ENCODE measurements at regions not wholly inside any gene's neighbourhood (a gene's known extent, or its start where the extent isn't known, plus 50 kb on each side); places are given as distances from the start of the nearest gene placed in this dataset.
"Not testable (repeated sequence)": the region's sequence is repeated elsewhere in the genome, so short reads cannot be mapped to it uniquely, and the experiment has no call there.

GRCh38 chr6:26811486-26812116, 152.1 kb upstream of the ZNF322 start:
- H3K4me3 ChIP-seq = not testable (repeated sequence)

GRCh38 chr6:26818640-26819225, 159.2 kb upstream of the ZNF322 start:
- H3K9me3 ChIP-seq; DNase-seq; H3K27me3 ChIP-seq; H3K27ac ChIP-seq; intact Hi-C loops (cut with DNase I; ENCODE audit: low total_unique reads); H3K36me3 ChIP-seq; H3K4me1 ChIP-seq; H3K4me3 ChIP-seq: not testable (repeated sequence)

More at GRCh38 chr6:26811486-26812116, 152.1 kb upstream of the ZNF322 start:
- DNase-seq; H3K27me3 ChIP-seq; H3K4me1 ChIP-seq; H3K36me3 ChIP-seq; H3K9me3 ChIP-seq; H3K27ac ChIP-seq; intact Hi-C loops (cut with DNase I; ENCODE audit: low total_unique reads): not testable (repeated sequence)

GRCh38 chr6:26827965-26828364, 168.4 kb upstream of the ZNF322 start:
- intact Hi-C loops (cut with DNase I; ENCODE audit: low total_unique reads); H3K4me1 ChIP-seq; DNase-seq; H3K27ac ChIP-seq; H3K27me3 ChIP-seq; H3K4me3 ChIP-seq; H3K9me3 ChIP-seq; H3K36me3 ChIP-seq: not testable (repeated sequence)

- H3K27ac ChIP-seq; H3K27me3 ChIP-seq; intact Hi-C loops (cut with DNase I; ENCODE audit: low total_unique reads); H3K9me3 ChIP-seq; DNase-seq; H3K36me3 ChIP-seq; H3K4me1 ChIP-seq; H3K4me3 ChIP-seq: not testable (repeated sequence)
Measured at GRCh38 chr6:26829480-26829879, 169.9 kb upstream of the ZNF322 start.

GRCh38 chr6:26830992-26831391, 171.4 kb upstream of the ZNF322 start:
- H3K36me3 ChIP-seq; intact Hi-C loops (cut with DNase I; ENCODE audit: low total_unique reads); H3K9me3 ChIP-seq; H3K4me1 ChIP-seq; DNase-seq; H3K4me3 ChIP-seq; H3K27me3 ChIP-seq; H3K27ac ChIP-seq: not testable (repeated sequence)

GRCh38 chr6:26835707-26836106, 176.2 kb upstream of the ZNF322 start:
- H3K4me3 ChIP-seq; H3K27me3 ChIP-seq; H3K4me1 ChIP-seq; H3K27ac ChIP-seq; intact Hi-C loops (cut with DNase I; ENCODE audit: low total_unique reads); H3K9me3 ChIP-seq; H3K36me3 ChIP-seq; DNase-seq: not testable (repeated sequence)

- H3K36me3 ChIP-seq; H3K27me3 ChIP-seq; H3K9me3 ChIP-seq; H3K27ac ChIP-seq; intact Hi-C loops (cut with DNase I; ENCODE audit: low total_unique reads); DNase-seq; H3K4me1 ChIP-seq; H3K4me3 ChIP-seq: not testable (repeated sequence)
Measured at GRCh38 chr6:26836657-26837056, 177.1 kb upstream of the ZNF322 start.

GRCh38 chr6:26844823-26845222, 185.3 kb upstream of the ZNF322 start:
- H3K4me3 ChIP-seq; intact Hi-C loops (cut with DNase I; ENCODE audit: low total_unique reads); H3K27me3 ChIP-seq: not testable (repeated sequence)

GRCh38 chr6:26857289-26857688, 197.7 kb upstream of the ZNF322 start:
- H3K36me3 ChIP-seq; H3K4me3 ChIP-seq; H3K9me3 ChIP-seq; H3K27me3 ChIP-seq; H3K27ac ChIP-seq; DNase-seq; intact Hi-C loops (cut with DNase I; ENCODE audit: low total_unique reads); H3K4me1 ChIP-seq: not testable (repeated sequence)

More at GRCh38 chr6:26844823-26845222, 185.3 kb upstream of the ZNF322 start:
- not testable (repeated sequence) for H3K27ac ChIP-seq, H3K36me3 ChIP-seq, H3K4me1 ChIP-seq, H3K9me3 ChIP-seq, DNase-seq

GRCh38 chr6:26859067-26859770, 199.7 kb upstream of the ZNF322 start:
- intact Hi-C loops (cut with DNase I; ENCODE audit: low total_unique reads); H3K4me1 ChIP-seq; H3K36me3 ChIP-seq; H3K27me3 ChIP-seq; H3K9me3 ChIP-seq; DNase-seq; H3K27ac ChIP-seq; H3K4me3 ChIP-seq: not testable (repeated sequence)

GRCh38 chr6:26859771-26860163, 200.2 kb upstream of the ZNF322 start:
- H3K4me1 ChIP-seq; intact Hi-C loops (cut with DNase I; ENCODE audit: low total_unique reads); DNase-seq; H3K4me3 ChIP-seq; H3K27ac ChIP-seq; H3K36me3 ChIP-seq; H3K9me3 ChIP-seq; H3K27me3 ChIP-seq: not testable (repeated sequence)

- DNase-seq; H3K36me3 ChIP-seq; H3K4me3 ChIP-seq; H3K4me1 ChIP-seq; intact Hi-C loops (cut with DNase I; ENCODE audit: low total_unique reads); H3K27me3 ChIP-seq; H3K9me3 ChIP-seq; H3K27ac ChIP-seq: not testable (repeated sequence)
Measured at GRCh38 chr6:26861913-26862312, 202.4 kb upstream of the ZNF322 start.

GRCh38 chr6:26863641-26864040, 204.1 kb upstream of the ZNF322 start:
- H3K4me1 ChIP-seq; H3K27ac ChIP-seq; intact Hi-C loops (cut with DNase I; ENCODE audit: low total_unique reads); DNase-seq; H3K27me3 ChIP-seq; H3K36me3 ChIP-seq; H3K4me3 ChIP-seq; H3K9me3 ChIP-seq: not testable (repeated sequence)

Data from uterus (tissue), 3 donors.